Liver (tissue), 8 donors: ENCODE measurements at regions not wholly inside any gene's neighbourhood (a gene's known extent, or its start where the extent isn't known, plus 50 kb on each side); places are given as distances from the start of the nearest gene placed in this dataset.

Source experiments
- DNase-seq: peaks from one replicate; pipeline ENCODE4 v3.0.0-alpha.2; 2017; ENCODE audit warnings: low spot score
- H3K27ac ChIP-seq, 2 donors: one replicate each; pipeline ENCODE4 v1.7.0; 2013; ENCODE audit warnings: inconsistent platforms in 2 of 2, low read length in 2 of 2, control low read depth in 1 of 2, low read depth in 1 of 2, mild to moderate bottlenecking in 1 of 2
- H3K27me3 ChIP-seq, 4 donors: one replicate each; pipeline versions ENCODE4 v1.6.1 to v1.7.0; 2013; ENCODE audit warnings: low read length in 3 of 4, inconsistent platforms in 1 of 4, mild to moderate bottlenecking in 1 of 4, moderate library complexity in 1 of 4; ENCODE audit not compliant: control insufficient read depth in 4 of 4, insufficient read depth in 4 of 4
- H3K36me3 ChIP-seq, 4 donors: one replicate each; pipeline versions ENCODE4 v1.6.1 to v1.7.0; 2013; ENCODE audit warnings: low read length in 3 of 4, mild to moderate bottlenecking in 3 of 4, low read depth in 1 of 4, moderate library complexity in 1 of 4; ENCODE audit not compliant: control insufficient read depth in 4 of 4, insufficient read depth in 3 of 4
- H3K4me1 ChIP-seq, 4 donors: one replicate each; pipeline versions ENCODE4 v1.6.1 to v1.7.0; 2013; ENCODE audit warnings: low read length in 3 of 4, mild to moderate bottlenecking in 3 of 4, moderate library complexity in 1 of 4; ENCODE audit not compliant: control insufficient read depth in 4 of 4, insufficient read depth in 4 of 4
- H3K4me3 ChIP-seq, 3 donors: one replicate each; pipeline versions ENCODE4 v1.6.1 to v1.7.0; 2013; ENCODE audit warnings: low read length in 3 of 3, control low read depth in 1 of 3, low read depth in 1 of 3, mild to moderate bottlenecking in 1 of 3
- H3K9ac ChIP-seq, 2 donors: one replicate each; pipeline ENCODE4 v1.7.0; 2013; ENCODE audit warnings: low read length in 2 of 2, mild to moderate bottlenecking in 2 of 2, moderate library complexity in 2 of 2, control low read depth in 1 of 2, low read depth in 1 of 2
- H3K9me3 ChIP-seq, 4 donors: one replicate each; pipeline versions ENCODE4 v1.6.1 to v1.7.0; 2013; ENCODE audit warnings: low read length in 3 of 4; ENCODE audit not compliant: control insufficient read depth in 4 of 4
- FOXA2 ChIP-seq: IDR thresholded peaks from 2 replicates; pipeline ENCODE4 v1.6.1; 2016; ENCODE audit warnings: antibody characterized with exemption
- GABPA ChIP-seq, 2 donors: IDR thresholded peaks in 1 of 2; conservative IDR thresholded peaks in 1 of 2; 2 replicates each; pipeline ENCODE4 v1.6.1; 2016; ENCODE audit warnings: antibody characterized with exemption in 2 of 2, mild to moderate bottlenecking in 1 of 2, moderate library complexity in 1 of 2
- HNF4A ChIP-seq, 2 donors: conservative IDR thresholded peaks; 2 replicates each; pipeline ENCODE4 v1.6.1; 2016; ENCODE audit warnings: antibody characterized with exemption in 2 of 2, mild to moderate bottlenecking in 2 of 2
- HNF4G ChIP-seq: IDR thresholded peaks from 2 replicates; pipeline ENCODE4 v1.6.1; 2016; ENCODE audit warnings: antibody characterized with exemption
- JUND ChIP-seq, 2 donors: IDR thresholded peaks; 2 replicates each; pipeline ENCODE4 v1.6.1; 2016; ENCODE audit warnings: antibody characterized with exemption in 2 of 2
- RAD21 ChIP-seq, 2 donors: IDR thresholded peaks; 2 replicates each; pipeline ENCODE4 v1.6.1; 2016; ENCODE audit warnings: antibody characterized with exemption in 2 of 2, mild to moderate bottlenecking in 2 of 2
- RXRA ChIP-seq, 2 donors: IDR thresholded peaks; 2 replicates each; pipeline ENCODE4 v1.6.1; 2017 to 2018; ENCODE audit warnings: antibody characterized with exemption in 2 of 2, mild to moderate bottlenecking in 1 of 2
- YY1 ChIP-seq: IDR thresholded peaks from 2 replicates; pipeline ENCODE4 v1.6.1; 2016; ENCODE audit warnings: antibody characterized with exemption, mild to moderate bottlenecking
- WGBS: extraction: QIAGEN DNeasy Blood & Tissue Kit; methylation state at CpG from one replicate; pipeline ENCODE4 v1.1.7; 2013; 5-methylcytosine and 5-hydroxymethylcytosine counted together
- TF ChIP-seq, protein P1 (sequence below): fragments of 150-350 bp; IDR thresholded peaks from 2 replicates; pipeline ENCODE4 v1.5.1; 2017; ENCODE audit warnings: improper control_type of control experiment, low read depth, low read length; ENCODE audit not compliant: missing input control
- TF ChIP-seq, protein P2 (sequence below): IDR thresholded peaks from 2 replicates; pipeline ENCODE4 v1.6.1; 2016; ENCODE audit warnings: antibody characterized with exemption
- TF ChIP-seq, protein P3 (sequence below): IDR thresholded peaks from 2 replicates; pipeline ENCODE4 v1.6.1; 2016; ENCODE audit warnings: antibody characterized with exemption, mild to moderate bottlenecking
- TF ChIP-seq, protein P4 (sequence below): IDR thresholded peaks from 2 replicates; pipeline ENCODE4 v1.6.1; 2016; ENCODE audit warnings: antibody characterized with exemption
- donor health status: healthy.
- donor health status: healthy.
- donor health status: healthy.
- donor health status: healthy.
- donor health status: healthy.

GRCh38 chr3:3503411-3503810 is 295.8 kb upstream of the LRRN1 start:
- Histone ChIP-seq H3K9me3 (no peaks in the 10 kb centered on the region), H3K9ac (no peak overlapping the region), H3K36me3 (no peaks in the 10 kb centered on the region), H3K4me3 (no peak overlapping the region), H3K27me3 (no peaks in the 10 kb centered on the region), H3K4me1 (no peaks in the 10 kb centered on the region), H3K27ac (no peak overlapping the region)
- TF ChIP-seq, protein P1, sequence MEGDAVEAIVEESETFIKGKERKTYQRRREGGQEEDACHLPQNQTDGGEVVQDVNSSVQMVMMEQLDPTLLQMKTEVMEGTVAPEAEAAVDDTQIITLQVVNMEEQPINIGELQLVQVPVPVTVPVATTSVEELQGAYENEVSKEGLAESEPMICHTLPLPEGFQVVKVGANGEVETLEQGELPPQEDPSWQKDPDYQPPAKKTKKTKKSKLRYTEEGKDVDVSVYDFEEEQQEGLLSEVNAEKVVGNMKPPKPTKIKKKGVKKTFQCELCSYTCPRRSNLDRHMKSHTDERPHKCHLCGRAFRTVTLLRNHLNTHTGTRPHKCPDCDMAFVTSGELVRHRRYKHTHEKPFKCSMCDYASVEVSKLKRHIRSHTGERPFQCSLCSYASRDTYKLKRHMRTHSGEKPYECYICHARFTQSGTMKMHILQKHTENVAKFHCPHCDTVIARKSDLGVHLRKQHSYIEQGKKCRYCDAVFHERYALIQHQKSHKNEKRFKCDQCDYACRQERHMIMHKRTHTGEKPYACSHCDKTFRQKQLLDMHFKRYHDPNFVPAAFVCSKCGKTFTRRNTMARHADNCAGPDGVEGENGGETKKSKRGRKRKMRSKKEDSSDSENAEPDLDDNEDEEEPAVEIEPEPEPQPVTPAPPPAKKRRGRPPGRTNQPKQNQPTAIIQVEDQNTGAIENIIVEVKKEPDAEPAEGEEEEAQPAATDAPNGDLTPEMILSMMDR: no peak
- no peak for TF ChIP-seq FOXA2
- TF ChIP-seq, protein P2, sequence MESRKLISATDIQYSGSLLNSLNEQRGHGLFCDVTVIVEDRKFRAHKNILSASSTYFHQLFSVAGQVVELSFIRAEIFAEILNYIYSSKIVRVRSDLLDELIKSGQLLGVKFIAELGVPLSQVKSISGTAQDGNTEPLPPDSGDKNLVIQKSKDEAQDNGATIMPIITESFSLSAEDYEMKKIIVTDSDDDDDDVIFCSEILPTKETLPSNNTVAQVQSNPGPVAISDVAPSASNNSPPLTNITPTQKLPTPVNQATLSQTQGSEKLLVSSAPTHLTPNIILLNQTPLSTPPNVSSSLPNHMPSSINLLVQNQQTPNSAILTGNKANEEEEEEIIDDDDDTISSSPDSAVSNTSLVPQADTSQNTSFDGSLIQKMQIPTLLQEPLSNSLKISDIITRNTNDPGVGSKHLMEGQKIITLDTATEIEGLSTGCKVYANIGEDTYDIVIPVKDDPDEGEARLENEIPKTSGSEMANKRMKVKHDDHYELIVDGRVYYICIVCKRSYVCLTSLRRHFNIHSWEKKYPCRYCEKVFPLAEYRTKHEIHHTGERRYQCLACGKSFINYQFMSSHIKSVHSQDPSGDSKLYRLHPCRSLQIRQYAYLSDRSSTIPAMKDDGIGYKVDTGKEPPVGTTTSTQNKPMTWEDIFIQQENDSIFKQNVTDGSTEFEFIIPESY: no peak
- TF ChIP-seq HNF4G: no peak
- TF ChIP-seq YY1: no peak
- no peak for TF ChIP-seq RXRA (IDR thresholded peaks at IDR 0.05)
- DNase-seq: no peak
- 82% methylated on average over 4 of the region's 4 CpGs for WGBS

- TF ChIP-seq, protein P3, sequence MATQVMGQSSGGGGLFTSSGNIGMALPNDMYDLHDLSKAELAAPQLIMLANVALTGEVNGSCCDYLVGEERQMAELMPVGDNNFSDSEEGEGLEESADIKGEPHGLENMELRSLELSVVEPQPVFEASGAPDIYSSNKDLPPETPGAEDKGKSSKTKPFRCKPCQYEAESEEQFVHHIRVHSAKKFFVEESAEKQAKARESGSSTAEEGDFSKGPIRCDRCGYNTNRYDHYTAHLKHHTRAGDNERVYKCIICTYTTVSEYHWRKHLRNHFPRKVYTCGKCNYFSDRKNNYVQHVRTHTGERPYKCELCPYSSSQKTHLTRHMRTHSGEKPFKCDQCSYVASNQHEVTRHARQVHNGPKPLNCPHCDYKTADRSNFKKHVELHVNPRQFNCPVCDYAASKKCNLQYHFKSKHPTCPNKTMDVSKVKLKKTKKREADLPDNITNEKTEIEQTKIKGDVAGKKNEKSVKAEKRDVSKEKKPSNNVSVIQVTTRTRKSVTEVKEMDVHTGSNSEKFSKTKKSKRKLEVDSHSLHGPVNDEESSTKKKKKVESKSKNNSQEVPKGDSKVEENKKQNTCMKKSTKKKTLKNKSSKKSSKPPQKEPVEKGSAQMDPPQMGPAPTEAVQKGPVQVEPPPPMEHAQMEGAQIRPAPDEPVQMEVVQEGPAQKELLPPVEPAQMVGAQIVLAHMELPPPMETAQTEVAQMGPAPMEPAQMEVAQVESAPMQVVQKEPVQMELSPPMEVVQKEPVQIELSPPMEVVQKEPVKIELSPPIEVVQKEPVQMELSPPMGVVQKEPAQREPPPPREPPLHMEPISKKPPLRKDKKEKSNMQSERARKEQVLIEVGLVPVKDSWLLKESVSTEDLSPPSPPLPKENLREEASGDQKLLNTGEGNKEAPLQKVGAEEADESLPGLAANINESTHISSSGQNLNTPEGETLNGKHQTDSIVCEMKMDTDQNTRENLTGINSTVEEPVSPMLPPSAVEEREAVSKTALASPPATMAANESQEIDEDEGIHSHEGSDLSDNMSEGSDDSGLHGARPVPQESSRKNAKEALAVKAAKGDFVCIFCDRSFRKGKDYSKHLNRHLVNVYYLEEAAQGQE: no peak
- no peak for TF ChIP-seq RXRA (IDR thresholded peaks at IDR 0.05)
- no peak for TF ChIP-seq YY1
- no peak for TF ChIP-seq RAD21 (IDR thresholded peaks at IDR 0.05)
- TF ChIP-seq JUND (IDR thresholded peaks at IDR 0.05): no peak
- no peak for TF ChIP-seq HNF4A (conservative IDR thresholded peaks at IDR 0.05)
- TF ChIP-seq, protein P4, sequence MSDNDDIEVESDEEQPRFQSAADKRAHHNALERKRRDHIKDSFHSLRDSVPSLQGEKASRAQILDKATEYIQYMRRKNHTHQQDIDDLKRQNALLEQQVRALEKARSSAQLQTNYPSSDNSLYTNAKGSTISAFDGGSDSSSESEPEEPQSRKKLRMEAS: no peak
- TF ChIP-seq GABPA (IDR thresholded peaks at IDR 0.05 in 1 of 2, conservative IDR thresholded peaks at IDR 0.05 in 1 of 2): no peak
- Histone ChIP-seq H3K9me3 (no peaks in the 10 kb centered on the region), H3K4me1 (no peaks in the 10 kb centered on the region), H3K27ac (no peak overlapping the region), H3K4me3 (no peak overlapping the region), H3K27me3 (no peaks in the 10 kb centered on the region), H3K9ac (no peak overlapping the region), H3K36me3 (no peaks in the 10 kb centered on the region)
- WGBS: 80% methylated on average over 6 of the region's 6 CpGs
- no peak for DNase-seq
These were observed 299.2 kb upstream of the LRRN1 start for GRCh38 chr3:3499987-3500386.
